Lower leg skin (tissue), 4 donors: ENCODE measurements at regions not wholly inside any gene's neighbourhood (a gene's known extent, or its start where the extent isn't known, plus 50 kb on each side); places are given as distances from the start of the nearest gene placed in this dataset.

Experiments used
- DNase-seq, 2 donors: peaks; one replicate each; pipeline ENCODE4 v3.0.0-alpha.2; 2019; ENCODE audit warnings: low spot score in 2 of 2
- H3K4me3 ChIP-seq: fragments of 200-600 bp; sonication (generic); 2 replicates; pipeline ENCODE4 v1.5.1; 2017; ENCODE audit warnings: mild to moderate bottlenecking, low read depth; ENCODE audit not compliant: poor library complexity, severe bottlenecking
- CTCF ChIP-seq, 3 donors: fragments of 450-650 bp; IDR thresholded peaks; one replicate each; pipeline ENCODE4 v1.5.1; 2016; ENCODE audit warnings: antibody characterized with exemption in 3 of 3, mild to moderate bottlenecking in 3 of 3, moderate library complexity in 2 of 3
- POLR2A ChIP-seq, 2 donors: fragments of 450-650 bp; IDR thresholded peaks; one replicate each; pipeline ENCODE4 v1.6.1; 2016 to 2017; ENCODE audit warnings: antibody characterized with exemption in 2 of 2, mild to moderate bottlenecking in 1 of 2, moderate library complexity in 1 of 2
- WGBS, 2 donors: methylation state at CpG; one replicate each; pipeline ENCODE4 v1.1.5; 2018; 5-methylcytosine and 5-hydroxymethylcytosine counted together
- intact Hi-C: fragments of 100-400 bp; cut with DNase I; formaldehyde crosslinking; loops from one replicate; pipeline ENCODE4 v1.15.0; 2023; ENCODE audit warnings: low total_unique reads

- no peak for TF ChIP-seq CTCF (IDR thresholded peaks at IDR 0.05)
- TF ChIP-seq POLR2A (IDR thresholded peaks at IDR 0.05): no peak
- DNase-seq: no peak
- WGBS, 2 donors: 66 to 79% methylated on average over 5 of the region's 5 CpGs
- no peak overlapping the region for H3K4me3 ChIP-seq
- intact Hi-C loops: no loop called here
Measured at GRCh38 chr7:15989194-15989593, 302.7 kb upstream of the MEOX2 start.

GRCh38 chr7:15985587-15986384, 299.3 kb upstream of the MEOX2 start:
- TF ChIP-seq CTCF (IDR thresholded peaks at IDR 0.05) (no peak), POLR2A (IDR thresholded peaks at IDR 0.05) (no peak)
- no peak for DNase-seq
- H3K4me3 ChIP-seq: no peak overlapping the region
- intact Hi-C loops: no loop called here
- 38 to 54% methylated on average over 2 of the region's 2 CpGs for WGBS, 2 donors

- no peak for DNase-seq
- H3K4me3 ChIP-seq: no peak overlapping the region
- no peak for TF ChIP-seq CTCF (IDR thresholded peaks at IDR 0.05)
- no peak for TF ChIP-seq POLR2A (IDR thresholded peaks at IDR 0.05)
- WGBS, 2 donors: 71 to 78% methylated on average over 3 of the region's 3 CpGs
- intact Hi-C loops: no loop called here
Measured at GRCh38 chr7:15977663-15978062, 291.2 kb upstream of the MEOX2 start.

GRCh38 chr7:15972862-15973275, 286.4 kb upstream of the MEOX2 start:
- peak in 1 of 2 donors; percentile 40 for DNase-seq
- no peak for TF ChIP-seq POLR2A (IDR thresholded peaks at IDR 0.05)
- no peak for TF ChIP-seq CTCF (IDR thresholded peaks at IDR 0.05)
- intact Hi-C loops: no loop called here

GRCh38 chr7:15967551-15967950, 281.1 kb upstream of the MEOX2 start:
- intact Hi-C loops: no loop called here
- 74 to 85% methylated on average over 3 of the region's 3 CpGs for WGBS, 2 donors

More at GRCh38 chr7:15972862-15973275, 286.4 kb upstream of the MEOX2 start:
- H3K4me3 ChIP-seq: no peak overlapping the region
- WGBS, 2 donors: 40% methylated on average over 3 of the region's 3 CpGs

More at GRCh38 chr7:15967551-15967950, 281.1 kb upstream of the MEOX2 start:
- H3K4me3 ChIP-seq: no peak overlapping the region
- DNase-seq: no peak
- TF ChIP-seq POLR2A (IDR thresholded peaks at IDR 0.05) (no peak), CTCF (IDR thresholded peaks at IDR 0.05) (no peak)
